HCT116 (cell line): ENCODE measurements at regions not wholly inside any gene's neighbourhood (a gene's known extent, or its start where the extent isn't known, plus 50 kb on each side); places are given as distances from the start of the nearest gene placed in this dataset.

Source experiments
- ATAC-seq: fragments of 200-7000 bp; cut with Tn5 transposase; 2 replicates; pipeline ENCODE4 v1.9.1; 2020; ENCODE audit warnings: mild to moderate bottlenecking, moderate library complexity
- BruUV-seq: library from RNA; stranded (reverse); fragments of 400-500 nt; replicated peaks from 2 replicates; lab custom pipeline; 2021; lab: Mats Ljungman, UMichigan
- CTCF ChIA-PET: fragments of 300-600 bp; sonication (Branson Sonifier 250); formaldehyde crosslinking; loops from one replicate; lab custom pipeline; 2021; ENCODE audit warnings: antibody characterized with exemption; lab: Charles Lee
- POLR2A ChIA-PET: fragments of 300-600, 350-600 bp; sonication (Branson Sonifier 250); formaldehyde crosslinking; loops from one replicate; lab custom pipeline; 2021; ENCODE audit warnings: antibody characterized with exemption; lab: Charles Lee
- RAD21 ChIA-PET, 2 experiments: fragments of 300-600 bp; sonication (Branson Sonifier 250); formaldehyde crosslinking; loops; one replicate each; lab custom pipeline; 2023; ENCODE audit warnings: low total read pairs in 2 of 2; ENCODE audit not compliant: uncharacterized antibody in 2 of 2, unreplicated experiment in 2 of 2, low non-redundant PET in 1 of 2; lab: Charles Lee
- DNase-seq: peaks from one replicate; pipeline ENCODE4 v3.0.0-alpha.2; 2010; ENCODE audit warnings: low read depth, low spot score
- H2AFZ ChIP-seq: fragments of 200-600 bp; shearing (Covaris generic), sonication (generic); 2 replicates; pipeline ENCODE4 v1.6.1; 2017; ENCODE audit warnings: low read depth, mixed run types, mixed read lengths, antibody characterized with exemption, low read length; ENCODE audit not compliant: poor library complexity, severe bottlenecking
- H3K27ac ChIP-seq: 2 replicates; pipeline ENCODE4 v1.5.1; 2012; ENCODE audit warnings: low read depth, low read length
- H3K27me3 ChIP-seq: fragments of 200-600 bp; sonication (generic); 2 replicates; pipeline ENCODE4 v1.6.1; 2016; ENCODE audit warnings: mixed run types, low read length, mixed read lengths; ENCODE audit not compliant: insufficient read depth
- H3K36me3 ChIP-seq, 2 experiments: fragments of 200-500 bp in 1 of 2; fragments of 200-600 bp in 1 of 2; sonication (Bioruptor generic) in 1 of 2; sonication (generic) in 1 of 2; 2 replicates each; pipeline versions ENCODE4 v1.5.1 to v1.6.1; 2014 to 2016; ENCODE audit warnings: low read length in 2 of 2, inconsistent platforms in 1 of 2, mixed read lengths in 1 of 2, mixed run types in 1 of 2; ENCODE audit not compliant: insufficient read depth in 2 of 2, control insufficient read depth in 1 of 2
- H3K4me1 ChIP-seq, 2 experiments: fragments of 200-600 bp in 1 of 2; sonication (generic) in 1 of 2; 2 replicates each; pipeline versions ENCODE4 v1.5.1 to v1.6.1; 2012 to 2017; ENCODE audit warnings: low read length in 2 of 2, inconsistent platforms in 1 of 2, mild to moderate bottlenecking in 1 of 2, mixed read lengths in 1 of 2, mixed run types in 1 of 2, moderate library complexity in 1 of 2; ENCODE audit not compliant: insufficient read depth in 2 of 2, control insufficient read depth in 1 of 2
- H3K4me2 ChIP-seq: fragments of 200-600 bp; sonication (generic); 2 replicates; pipeline ENCODE4 v1.6.1; 2017; ENCODE audit warnings: mixed run types, low read length, mixed read lengths
- H3K4me3 ChIP-seq, 2 experiments: fragments of 200-600 bp in 1 of 2; sonication (generic) in 1 of 2; replicated peaks in 1 of 2; 2 replicates each; pipeline ENCODE4 v1.5.1; 2011 to 2016; ENCODE audit warnings: low read length in 2 of 2, control low read depth in 1 of 2, low read depth in 1 of 2, mild to moderate bottlenecking in 1 of 2, mixed read lengths in 1 of 2, mixed run types in 1 of 2
- H3K79me2 ChIP-seq: fragments of 200-600 bp; sonication (generic); 2 replicates; pipeline ENCODE4 v1.6.1; 2017; ENCODE audit warnings: mild to moderate bottlenecking, mixed run types, low read length, moderate library complexity, mixed read lengths; ENCODE audit not compliant: insufficient read depth
- H3K9ac ChIP-seq: fragments of 200-600 bp; sonication (generic); 2 replicates; pipeline ENCODE4 v1.6.1; 2016; ENCODE audit warnings: low read length, mixed read lengths
- H3K9me2 ChIP-seq: fragments of 200-600 bp; sonication (generic), shearing (Covaris generic); 2 replicates; pipeline ENCODE4 v1.6.1; 2017; ENCODE audit warnings: mixed run types, mild to moderate bottlenecking, moderate library complexity; ENCODE audit not compliant: insufficient read depth
- H3K9me3 ChIP-seq, 2 experiments: fragments of 200-500 bp in 1 of 2; fragments of 200-600 bp in 1 of 2; sonication (Bioruptor generic) in 1 of 2; sonication (generic) in 1 of 2; 2 replicates each; pipeline ENCODE4 v1.6.1; 2014 to 2017; ENCODE audit warnings: low read length in 2 of 2, mixed read lengths in 2 of 2, inconsistent platforms in 1 of 2, low read depth in 1 of 2, mild to moderate bottlenecking in 1 of 2, mixed run types in 1 of 2, moderate library complexity in 1 of 2; ENCODE audit not compliant: control insufficient read depth in 1 of 2, insufficient read depth in 1 of 2
- H4K20me1 ChIP-seq: fragments of 200-600 bp; sonication (generic), shearing (Covaris generic); 2 replicates; pipeline ENCODE4 v1.6.1; 2017; ENCODE audit warnings: mixed run types, mild to moderate bottlenecking, moderate library complexity; ENCODE audit not compliant: insufficient read depth
- CBX3 ChIP-seq: IDR thresholded peaks from 2 replicates; pipeline ENCODE4 v1.6.1; 2012; ENCODE audit warnings: low read depth
- RAD21 ChIP-seq: IDR thresholded peaks from 2 replicates; pipeline ENCODE4 v1.6.1; 2012; ENCODE audit warnings: low read depth, mild to moderate bottlenecking
- REST ChIP-seq: IDR thresholded peaks from 2 replicates; pipeline ENCODE4 v1.6.1; 2012; ENCODE audit warnings: low read depth
- SIN3A ChIP-seq: IDR thresholded peaks from 2 replicates; pipeline ENCODE4 v1.6.1; 2012; ENCODE audit warnings: low read depth
- intact Hi-C: fragments of 100-400 bp; cut with micrococcal nuclease; formaldehyde crosslinking; loops from 2 replicates; pipeline ENCODE4 v1.10.0; 2022

GRCh38 chr2:16506366-16506765 is 159.3 kb downstream of the CYRIA start:
- intact Hi-C loops = loop anchor here (5.0 kb wide), 1 partner anchor 869 kb away; no protein-coding TSS in a partner anchor
- Histone ChIP-seq H3K9me3 (no peaks in the 10 kb centered on the region), H3K27me3 (peaks cover 7% of the 10 kb centered on the region; the same call in 1 of the 2 replicates), H2AFZ (no peak overlapping the region), H3K27ac (no peak overlapping the region), H3K4me1 (no peaks in the 10 kb centered on the region), H4K20me1 (no peaks in the 10 kb centered on the region), H3K79me2 (no peaks in the 10 kb centered on the region), H3K36me3 (no peaks in the 10 kb centered on the region), H3K9ac (no peak overlapping the region), H3K4me2 (no peak overlapping the region), H3K4me3 (no peak overlapping the region), H3K9me2 (no peaks in the 10 kb centered on the region)
- ATAC-seq (no peak), DNase-seq (no peak)
- ChIA-PET RAD21 (no interaction called here), POLR2A (no interaction called here), CTCF (no interaction called here)
- no TSS peak for BruUV-seq
- TF ChIP-seq REST (no peak), CBX3 (no peak), RAD21 (no peak)

- Histone ChIP-seq H3K9me2 (no peaks in the 10 kb centered on the region), H3K79me2 (no peaks in the 10 kb centered on the region), H3K4me1 (no peaks in the 10 kb centered on the region), H3K4me3 (no peak overlapping the region), H2AFZ (no peak overlapping the region), H3K4me2 (no peak overlapping the region), H3K27me3 (no peaks in the 10 kb centered on the region), H3K9me3 (no peaks in the 10 kb centered on the region), H3K27ac (no peak overlapping the region), H4K20me1 (no peaks in the 10 kb centered on the region), H3K9ac (no peak overlapping the region), H3K36me3 (no peaks in the 10 kb centered on the region)
- TF ChIP-seq SIN3A (no peak), RAD21 (no peak)
- intact Hi-C loops = no loop called here
- CTCF ChIA-PET = no interaction called here
- POLR2A ChIA-PET = no interaction called here
- DNase-seq = no peak
- no peak for ATAC-seq
- BruUV-seq = no TSS peak
- RAD21 ChIA-PET = no interaction called here
Observed at GRCh38 chr2:16496426-16497388, 168.9 kb downstream of the CYRIA start.
